Thymus (tissue), 11 donors: ENCODE measurements at regions not wholly inside any gene's neighbourhood (a gene's known extent, or its start where the extent isn't known, plus 50 kb on each side); places are given as distances from the start of the nearest gene placed in this dataset.
"Not testable (repeated sequence)": the region's sequence is repeated elsewhere in the genome, so short reads cannot be mapped to it uniquely, and the experiment has no call there.

Experiments used
- DNase-seq, 9 donors: peaks; one replicate each; pipeline ENCODE4 v3.0.0-alpha.2; 2013; ENCODE audit warnings: low spot score in 9 of 9, low read depth in 6 of 9, missing footprints in 1 of 9
- H3K27ac ChIP-seq, 2 donors: one replicate each; pipeline ENCODE4 v1.5.1; 2013; ENCODE audit warnings: control low read depth in 1 of 2, low read depth in 1 of 2, low read length in 1 of 2, mild to moderate bottlenecking in 1 of 2, moderate library complexity in 1 of 2
- H3K27me3 ChIP-seq, 2 donors: one replicate each; pipeline ENCODE4 v1.5.1; 2013; ENCODE audit warnings: low read length in 1 of 2; ENCODE audit not compliant: control insufficient read depth in 2 of 2, insufficient read depth in 1 of 2
- H3K36me3 ChIP-seq, 2 donors: one replicate each; pipeline ENCODE4 v1.5.1; 2013; ENCODE audit warnings: low read length in 1 of 2, mild to moderate bottlenecking in 1 of 2, moderate library complexity in 1 of 2; ENCODE audit not compliant: control insufficient read depth in 2 of 2, insufficient read depth in 2 of 2
- H3K4me1 ChIP-seq, 2 donors: one replicate each; pipeline ENCODE4 v1.5.1; 2013; ENCODE audit warnings: low read length in 2 of 2; ENCODE audit not compliant: control insufficient read depth in 2 of 2, insufficient read depth in 2 of 2
- H3K4me3 ChIP-seq, 2 donors: one replicate each; pipeline ENCODE4 v1.5.1; 2013; ENCODE audit warnings: low read length in 2 of 2, control low read depth in 1 of 2, mild to moderate bottlenecking in 1 of 2
- H3K9me3 ChIP-seq, 2 donors: one replicate each; pipeline ENCODE4 v1.5.1; 2013; ENCODE audit warnings: low read length in 1 of 2, mild to moderate bottlenecking in 1 of 2; ENCODE audit not compliant: control insufficient read depth in 2 of 2, insufficient read depth in 1 of 2
- WGBS: extraction: QIAGEN DNeasy Blood & Tissue Kit; methylation state at CpG from one replicate; pipeline ENCODE4 v1.1.7; 2013; 5-methylcytosine and 5-hydroxymethylcytosine counted together
- donor health status: healthy.

DNA sequence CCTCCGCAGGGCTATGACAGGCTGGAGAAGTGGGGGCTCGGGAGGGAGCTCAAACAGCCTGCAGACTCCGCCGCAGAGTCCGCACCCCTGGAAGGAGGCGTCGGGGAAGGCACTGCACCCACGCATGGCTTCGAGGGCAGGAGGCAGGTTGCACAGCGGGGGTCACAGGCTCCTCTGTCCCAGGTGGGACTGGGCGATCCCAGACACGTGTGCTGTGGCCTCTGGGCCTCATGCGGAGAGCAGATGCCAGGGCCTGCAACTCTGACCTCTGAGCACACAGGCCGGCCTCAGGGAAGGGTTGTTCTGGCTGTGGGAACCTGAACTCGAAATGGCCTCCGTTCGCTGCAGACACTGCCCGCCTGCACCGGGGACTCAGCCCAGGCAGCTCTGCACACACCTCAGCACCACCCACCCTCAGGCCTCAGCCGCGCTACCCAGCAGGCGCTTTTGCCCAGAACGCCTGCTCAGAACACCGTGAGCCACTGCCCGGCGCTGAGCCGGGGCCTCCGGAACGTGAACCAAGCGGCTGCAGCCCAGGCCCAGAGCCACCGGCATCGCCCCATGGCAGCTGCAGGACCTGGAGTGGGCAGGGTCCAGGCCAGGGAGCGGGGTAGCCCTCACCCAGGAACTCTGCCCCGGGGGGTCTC, 71.8 kb upstream of the ADGRA1 start:
- H3K27ac ChIP-seq, result no peak overlapping the region
- no peaks in the 10 kb centered on the region for H3K27me3 ChIP-seq
- 95% methylated on average over 34 of the region's 34 CpGs for WGBS
- no peak for DNase-seq
- peaks cover 0 to 18% of the 10 kb centered on the region in 2 donors for H3K9me3 ChIP-seq
- no peaks in the 10 kb centered on the region for H3K36me3 ChIP-seq
- no peak overlapping the region for H3K4me3 ChIP-seq
- no peaks in the 10 kb centered on the region for H3K4me1 ChIP-seq

DNA sequence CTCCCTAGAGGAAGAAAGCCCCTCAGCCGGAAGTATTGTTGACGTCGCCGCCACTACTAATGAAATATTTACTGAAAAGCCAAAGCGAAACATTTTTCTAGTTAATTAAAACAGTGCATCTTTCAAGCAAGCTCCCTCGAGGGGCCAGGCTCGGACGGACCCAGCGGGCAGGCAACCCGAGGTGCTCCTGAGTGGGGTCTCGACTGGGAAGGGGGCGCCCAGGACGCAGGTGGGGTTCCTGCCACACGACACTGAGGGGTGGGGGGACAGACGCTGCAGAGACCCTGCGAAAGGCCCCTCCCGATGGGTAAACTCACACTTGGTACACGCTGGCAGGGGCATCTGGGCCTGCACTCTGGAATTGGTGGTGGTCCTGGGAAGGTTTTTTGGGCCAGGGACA, 72.4 kb upstream of the ADGRA1 start:
- Histone ChIP-seq H3K27ac (no peak overlapping the region), H3K9me3 (peaks cover 0 to 21% of the 10 kb centered on the region in 2 donors), H3K4me1 (no peaks in the 10 kb centered on the region), H3K4me3 (no peak overlapping the region), H3K36me3 (no peaks in the 10 kb centered on the region), H3K27me3 (no peaks in the 10 kb centered on the region)
- no peak for DNase-seq
- WGBS, result 96% methylated on average over 18 of the region's 18 CpGs

DNA sequence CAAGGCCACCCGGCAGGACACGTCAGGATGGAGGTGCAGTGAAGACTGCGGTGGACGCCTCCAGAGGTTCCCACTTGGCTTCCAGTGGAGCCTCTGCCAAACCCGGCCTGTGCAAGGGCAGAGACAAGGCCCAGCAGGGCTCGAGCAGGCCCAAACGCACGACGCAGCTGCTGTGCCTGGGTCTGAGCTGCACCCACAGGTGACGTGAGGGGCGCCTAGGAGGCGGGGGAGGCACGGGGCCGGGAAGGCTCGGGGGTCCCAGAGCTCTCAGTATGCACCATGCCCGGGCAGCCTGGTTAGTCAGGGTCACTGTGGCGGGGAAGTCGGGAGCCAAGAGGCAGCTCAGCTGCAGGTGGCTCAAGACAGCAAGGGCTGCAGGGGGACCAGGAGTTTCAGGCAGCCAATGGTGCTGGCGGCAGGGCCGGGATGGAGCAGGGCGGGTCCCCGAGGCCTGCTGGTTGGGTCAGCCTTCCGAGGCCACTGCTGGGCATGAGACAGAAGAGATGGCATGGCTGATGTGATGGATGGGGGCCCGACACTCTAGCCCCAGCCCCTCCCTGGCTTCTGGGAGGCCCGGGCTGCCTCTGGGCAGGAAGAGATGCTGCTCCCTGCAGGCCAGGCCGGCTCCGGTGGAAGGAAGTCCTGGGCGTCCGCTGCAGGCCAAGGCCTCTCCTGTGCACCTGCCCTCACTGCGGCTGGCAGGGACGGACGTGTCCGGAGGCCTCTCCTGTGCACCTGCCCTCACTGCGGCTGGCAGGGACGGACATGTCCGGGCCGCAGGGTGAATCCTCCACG, 72.2 kb upstream of the CFAP46 start:
- Histone ChIP-seq H3K4me1 (no peaks in the 10 kb centered on the region), H3K4me3 (no peak overlapping the region), H3K9me3 (peaks cover 0 to 23% of the 10 kb centered on the region in 2 donors), H3K27me3 (no peaks in the 10 kb centered on the region), H3K36me3 (no peaks in the 10 kb centered on the region), H3K27ac (no peak overlapping the region)
- 93% methylated on average over 38 of the region's 38 CpGs for WGBS
- DNase-seq, result no peak

DNA sequence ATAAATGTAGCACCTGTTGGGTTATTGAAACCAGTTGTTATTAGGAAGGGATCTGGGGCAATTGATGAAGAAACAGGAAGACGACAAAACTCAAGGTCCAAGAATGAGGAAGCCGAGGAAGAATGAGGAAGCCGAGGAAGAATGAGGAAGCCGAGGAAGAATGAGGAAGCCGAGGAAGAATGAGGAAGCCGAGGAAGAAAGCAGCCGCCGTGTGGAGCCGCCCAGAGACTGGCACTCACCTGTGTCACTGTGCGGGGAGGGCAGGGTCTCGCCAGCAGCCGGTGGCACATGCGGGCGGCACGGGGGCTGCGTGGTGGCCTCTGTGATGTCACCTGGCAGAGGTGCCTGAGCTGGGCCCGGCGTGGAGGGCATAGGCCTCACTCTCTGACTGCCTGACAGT, 71.1 kb upstream of the CFAP46 start:
- Histone ChIP-seq H3K36me3 (no peaks in the 10 kb centered on the region), H3K27ac (no peak overlapping the region), H3K4me1 (no peaks in the 10 kb centered on the region), H3K9me3 (peaks cover 0 to 23% of the 10 kb centered on the region in 2 donors), H3K27me3 (no peaks in the 10 kb centered on the region), H3K4me3 (no peak overlapping the region)
- DNase-seq, result no peak
- 10% methylated on average over 18 of the region's 18 CpGs for WGBS

DNA sequence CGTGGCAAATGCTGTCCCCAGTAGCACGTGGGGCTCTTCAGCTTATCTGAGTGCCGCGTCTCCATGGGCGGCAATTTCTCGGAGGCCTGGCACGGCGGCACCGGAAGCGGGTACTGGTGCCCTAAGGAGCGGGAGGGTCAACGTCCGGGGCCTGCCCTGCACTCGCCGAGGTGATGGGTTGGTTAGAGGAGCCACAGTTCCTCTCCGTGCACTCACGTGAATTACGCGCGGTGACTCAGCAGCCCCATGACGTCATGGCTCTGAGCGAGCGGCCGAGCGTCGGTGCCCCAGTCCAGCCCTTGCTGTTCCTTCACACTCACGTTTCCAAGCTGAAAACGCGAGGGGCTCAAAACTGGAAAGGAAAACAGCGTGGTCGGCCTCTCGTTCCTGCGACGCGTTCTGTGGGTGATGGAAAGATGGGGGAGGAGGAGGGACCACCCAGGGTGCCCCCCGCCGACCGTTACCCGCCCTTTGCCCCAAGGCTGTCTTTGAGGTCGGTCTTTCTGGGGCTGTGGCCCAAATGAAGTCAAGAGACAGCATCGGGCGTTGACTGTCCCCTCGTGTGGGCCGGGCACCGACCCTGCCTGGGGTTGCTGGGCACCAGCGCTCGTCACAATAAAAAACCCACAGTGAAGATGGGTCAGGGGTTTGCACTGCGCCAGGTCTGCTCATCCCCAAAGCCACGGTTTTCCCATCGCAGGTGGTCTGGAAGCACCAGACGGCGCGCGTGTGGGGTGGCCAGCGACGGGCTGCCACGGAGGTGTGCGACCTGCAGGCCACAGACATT, 70.4 kb upstream of the CFAP46 start:
- DNase-seq, result no peak
- Histone ChIP-seq H3K27me3 (no peaks in the 10 kb centered on the region), H3K36me3 (no peaks in the 10 kb centered on the region), H3K4me3 (no peak overlapping the region), H3K9me3 (peaks cover 0 to 23% of the 10 kb centered on the region in 2 donors), H3K4me1 (no peaks in the 10 kb centered on the region), H3K27ac (no peak overlapping the region)
- WGBS, result 97% methylated on average over 58 of the region's 58 CpGs

DNA sequence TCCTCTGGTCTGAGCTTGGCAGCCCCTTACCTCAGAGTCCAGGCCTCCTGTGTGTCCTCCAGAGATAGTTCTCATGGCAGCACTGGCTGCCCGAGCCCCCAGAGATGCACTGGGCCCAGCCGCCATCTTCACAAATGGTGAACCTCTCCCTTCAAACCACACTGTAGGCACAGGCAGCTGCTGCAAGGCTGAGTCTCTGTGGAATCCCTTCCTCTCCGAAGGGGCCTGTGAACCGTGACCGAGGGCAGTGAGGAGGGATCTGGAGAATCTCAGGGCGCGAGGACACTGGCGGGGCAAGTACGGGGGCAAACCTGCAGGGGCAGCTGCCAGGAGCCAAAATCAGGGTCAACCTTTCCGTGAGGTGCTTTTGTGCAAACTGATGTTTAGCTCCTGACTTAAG, 69.5 kb upstream of the CFAP46 start:
- Histone ChIP-seq H3K4me1 (no peaks in the 10 kb centered on the region), H3K27me3 (no peaks in the 10 kb centered on the region), H3K36me3 (no peaks in the 10 kb centered on the region), H3K4me3 (no peak overlapping the region), H3K27ac (no peak overlapping the region), H3K9me3 (peaks cover 0 to 23% of the 10 kb centered on the region in 2 donors)
- DNase-seq, result no peak
- 94% methylated on average over 10 of the region's 10 CpGs for WGBS

DNA sequence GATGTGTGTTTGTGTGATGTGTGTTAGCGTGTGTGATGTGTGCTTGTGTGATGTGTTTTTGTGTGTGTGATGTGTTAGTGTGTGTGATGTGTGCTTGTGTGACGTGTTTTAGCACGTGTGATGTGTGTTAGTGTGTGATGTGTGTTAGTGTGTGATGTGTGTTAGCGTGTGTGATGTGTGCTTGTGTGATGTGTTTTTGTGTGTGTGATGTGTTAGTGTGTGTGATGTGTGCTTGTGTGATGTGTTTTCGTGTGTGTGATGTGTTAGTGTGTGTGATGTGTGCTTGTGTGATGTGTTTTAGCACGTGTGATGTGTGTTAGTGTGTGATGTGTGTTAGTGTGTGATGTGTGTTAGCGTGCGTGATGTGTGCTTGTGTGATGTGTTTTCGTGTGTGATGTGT, 69.0 kb upstream of the CFAP46 start:
- peaks cover 0 to 19% of the 10 kb centered on the region in 2 donors for H3K9me3 ChIP-seq
- H3K4me1 ChIP-seq, H3K27ac ChIP-seq, H3K36me3 ChIP-seq, H3K27me3 ChIP-seq, DNase-seq, H3K4me3 ChIP-seq: not testable (repeated sequence)
- 84% methylated on average over 9 of the region's 9 CpGs for WGBS

DNA sequence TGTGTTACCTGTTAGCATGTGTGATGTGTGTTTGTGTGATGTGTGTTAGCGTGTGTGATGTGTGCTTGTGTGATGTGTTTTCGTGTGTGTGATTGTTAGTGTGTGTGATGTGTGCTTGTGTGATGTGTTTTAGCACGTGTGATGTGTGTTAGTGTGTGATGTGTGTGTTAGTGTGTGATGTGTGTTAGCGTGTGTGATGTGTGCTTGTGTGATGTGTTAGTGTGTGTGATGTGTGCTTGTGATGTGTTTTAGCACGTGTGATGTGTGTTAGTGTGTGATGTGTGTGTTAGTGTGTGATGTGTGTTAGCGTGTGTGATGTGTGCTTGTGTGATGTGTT, 68.4 kb upstream of the CFAP46 start:
- H3K9me3 ChIP-seq, result peaks cover 0 to 13% of the 10 kb centered on the region in 2 donors
- not testable (repeated sequence) for H3K4me3 ChIP-seq, H3K27ac ChIP-seq, DNase-seq, H3K4me1 ChIP-seq, H3K27me3 ChIP-seq, H3K36me3 ChIP-seq
- WGBS, result 96% methylated on average over 6 of the region's 6 CpGs
